Motor neuron (in vitro differentiated cells): ENCODE measurements at regions not wholly inside any gene's neighbourhood (a gene's known extent, or its start where the extent isn't known, plus 50 kb on each side); places are given as distances from the start of the nearest gene placed in this dataset.

Source experiments
- ATAC-seq, 8 experiments: fragments of 200-7000 bp; cut with Tn5 transposase; replicated peaks in 6 of 8; 2 replicates each; pipeline ENCODE4 v1.8.0; 2021; ENCODE audit warnings: mild to moderate bottlenecking in 8 of 8, moderate library complexity in 8 of 8
- H3K27ac ChIP-seq, 2 donors: fragments of 250-450 bp; sonication (Bioruptor Pico); 2 replicates each; pipeline ENCODE4 v1.9.0; 2021; ENCODE audit warnings: antibody characterized with exemption in 2 of 2, mild to moderate bottlenecking in 2 of 2, moderate library complexity in 1 of 2
- H3K4me1 ChIP-seq, 2 donors: fragments of 250-450 bp; sonication (Bioruptor Pico); replicated peaks in 1 of 2; 2 replicates each; pipeline ENCODE4 v1.6.1; 2021; ENCODE audit warnings: antibody characterized with exemption in 2 of 2, mild to moderate bottlenecking in 2 of 2, moderate library complexity in 1 of 2
- H3K4me3 ChIP-seq, 5 donors: fragments of 250-450 bp; sonication (Bioruptor Pico); 2 replicates each; pipeline ENCODE4 v1.9.0; 2021; ENCODE audit warnings: antibody characterized with exemption in 5 of 5, mild to moderate bottlenecking in 5 of 5, moderate library complexity in 4 of 5
- WGBS, 10 experiments: fragments of 450-650 bp; shearing (Covaris generic); methylation state at CpG; one replicate each; pipeline ENCODE4 v1.0.0; 2022; 5-methylcytosine and 5-hydroxymethylcytosine counted together
- in situ Hi-C, 9 experiments: fragments of 400-800 bp; cut with MboI; loops; one replicate each; pipeline ENCODE4 v1.15.0; 2021; ENCODE audit warnings: low sequenced_read_pairs in 9 of 9, low pct_unique_long_range_greater_than_20kb in 2 of 9; ENCODE audit not compliant: unreplicated experiment in 9 of 9

GRCh38 chr21:39111931-39112550 lies 71.2 kb downstream of the PSMG1 start:
- 5 to 86% (median 71%) methylated on average over 3 to 6 of the region's 6 CpGs; no CpG with 5 or more reads in 1 of the 10 experiments for WGBS, 10 experiments
- in situ Hi-C loops: no loop called here
- no peak overlapping the region for H3K27ac ChIP-seq
- peak in 2 of 8 experiments; percentile 28 to 54 for ATAC-seq
- H3K4me1 ChIP-seq: peaks cover 0 to 3% of the 10 kb centered on the region in 2 donors
- no peak overlapping the region for H3K4me3 ChIP-seq

GRCh38 chr21:39110431-39110830 lies 72.8 kb downstream of the PSMG1 start:
- Histone ChIP-seq H3K4me3 (no peak overlapping the region), H3K27ac (no peak overlapping the region), H3K4me1 (no peaks in the 10 kb centered on the region)
- in situ Hi-C loops: no loop called here
- whole genome bisulfite sequencing, 10 experiments: 0 to 100% (median 73%) methylated on average over 1 to 4 of the region's 4 CpGs
- ATAC-seq: no peak

GRCh38 chr21:39109596-39110210 lies 73.5 kb downstream of the PSMG1 start:
- no peak for ATAC-seq
- no peaks in the 10 kb centered on the region for H3K4me1 ChIP-seq
- in situ Hi-C loops: no loop called here
- WGBS, 10 experiments: 68 to 100% (median 91%) methylated on average over 2 to 8 of the region's 9 CpGs; no CpG with 5 or more reads in 2 of the 10 experiments
- H3K4me3 ChIP-seq: no peak overlapping the region
- H3K27ac ChIP-seq: no peak overlapping the region

GRCh38 chr21:39109163-39109530 lies 74.1 kb downstream of the PSMG1 start:
- Histone ChIP-seq H3K27ac (no peak overlapping the region), H3K4me1 (no peaks in the 10 kb centered on the region), H3K4me3 (no peak overlapping the region)
- in situ Hi-C loops: no loop called here
- ATAC-seq: no peak
- WGBS, 10 experiments: 47 to 97% (median 84%) methylated on average over 1 to 5 of the region's 6 CpGs; no CpG with 5 or more reads in 4 of the 10 experiments

- H3K27ac ChIP-seq: no peak overlapping the region
- no peak overlapping the region for H3K4me3 ChIP-seq
- in situ Hi-C loops: no loop called here
- no peaks in the 10 kb centered on the region for H3K4me1 ChIP-seq
- ATAC-seq: no peak
- 79 to 93% (median 89%) methylated on average over 3 to 8 of the region's 23 CpGs; no CpG with 5 or more reads in 2 of the 10 experiments for WGBS, 10 experiments
Measured at GRCh38 chr21:39108291-39109162, 74.7 kb downstream of the PSMG1 start.

GRCh38 chr21:39107739-39108138 lies 75.5 kb downstream of the PSMG1 start:
- no peak for ATAC-seq

GRCh38 chr21:39106881-39107462 lies 76.3 kb downstream of the PSMG1 start:
- H3K4me1 ChIP-seq: no peaks in the 10 kb centered on the region
- no peak for ATAC-seq
- in situ Hi-C loops: no loop called here
- WGBS, 10 experiments: 80 to 93% (median 89%) methylated on average over 1 to 7 of the region's 15 CpGs; no CpG with 5 or more reads in 2 of the 10 experiments
- H3K27ac ChIP-seq: no peak overlapping the region
- no peak overlapping the region for H3K4me3 ChIP-seq

More at GRCh38 chr21:39107739-39108138, 75.5 kb downstream of the PSMG1 start:
- WGBS, 10 experiments: 68 to 100% (median 93%) methylated on average over 1 to 10 of the region's 13 CpGs; no CpG with 5 or more reads in 2 of the 10 experiments
- Histone ChIP-seq H3K4me3 (no peak overlapping the region), H3K27ac (no peak overlapping the region), H3K4me1 (no peaks in the 10 kb centered on the region)
- in situ Hi-C loops: no loop called here

- 74 to 100% (median 85%) methylated on average over 2 to 4 of the region's 4 CpGs for WGBS, 10 experiments
- in situ Hi-C loops: no loop called here
- H3K27ac ChIP-seq: no peak overlapping the region
- no peak for ATAC-seq
- no peaks in the 10 kb centered on the region for H3K4me1 ChIP-seq
- no peak overlapping the region for H3K4me3 ChIP-seq
Measured at GRCh38 chr21:39105836-39106235, 77.4 kb downstream of the PSMG1 start.

GRCh38 chr21:39105341-39105765 lies 77.9 kb downstream of the PSMG1 start:
- 47 to 88% (median 67%) methylated on average over 2 to 5 of the region's 5 CpGs for WGBS, 10 experiments
- in situ Hi-C loops: no loop called here
- Histone ChIP-seq H3K27ac (no peak overlapping the region), H3K4me1 (no peaks in the 10 kb centered on the region), H3K4me3 (no peak overlapping the region)
- no peak for ATAC-seq

GRCh38 chr21:39104911-39105310 lies 78.3 kb downstream of the PSMG1 start:
- no peak overlapping the region for H3K27ac ChIP-seq
- ATAC-seq: no peak
- 10 to 100% (median 85%) methylated on average over 2 to 4 of the region's 4 CpGs for WGBS, 10 experiments
- H3K4me1 ChIP-seq: no peaks in the 10 kb centered on the region
- no peak overlapping the region for H3K4me3 ChIP-seq
- in situ Hi-C loops: no loop called here

GRCh38 chr21:39103689-39104088 lies 79.6 kb downstream of the PSMG1 start:
- no peak overlapping the region for H3K4me3 ChIP-seq
- WGBS, 10 experiments: 0 to 87% (median 46%) methylated on average over 2 to 4 of the region's 4 CpGs; no CpG with 5 or more reads in 2 of the 10 experiments
- no peak for ATAC-seq
- in situ Hi-C loops: no loop called here
- no peaks in the 10 kb centered on the region for H3K4me1 ChIP-seq
- no peak overlapping the region for H3K27ac ChIP-seq

GRCh38 chr21:39099859-39100258 lies 83.4 kb downstream of the PSMG1 start:
- no peak overlapping the region for H3K4me3 ChIP-seq
- in situ Hi-C loops: no loop called here
- ATAC-seq: no peak
- no peak overlapping the region for H3K27ac ChIP-seq
- H3K4me1 ChIP-seq: peaks cover 6 to 13% of the 10 kb centered on the region in 2 donors
- whole genome bisulfite sequencing, 10 experiments: 60 to 100% methylated on average over 1 to 3 of the region's 4 CpGs; no CpG with 5 or more reads in 8 of the 10 experiments

- in situ Hi-C loops: no loop called here
- 19 to 100% (median 59%) methylated on average over 1 to 2 of the region's 3 CpGs; no CpG with 5 or more reads in 2 of the 10 experiments for WGBS, 10 experiments
- Histone ChIP-seq H3K27ac (no peak overlapping the region), H3K4me3 (no peak overlapping the region), H3K4me1 (peaks cover 6 to 13% of the 10 kb centered on the region in 2 donors)
- no peak for ATAC-seq
Measured at GRCh38 chr21:39098696-39099200, 84.5 kb downstream of the PSMG1 start.
